IMR-90 (cell line): ENCODE measurements at regions not wholly inside any gene's neighbourhood (a gene's known extent, or its start where the extent isn't known, plus 50 kb on each side); places are given as distances from the start of the nearest gene placed in this dataset.

Experiments
- ATAC-seq: fragments of 200-7000 bp; cut with Tn5 transposase; 2 replicates; pipeline ENCODE4 v1.9.1; 2020; ENCODE audit warnings: low read depth, mild to moderate bottlenecking, moderate library complexity
- BruUV-seq: library from RNA; stranded (reverse); fragments of 400-500 nt; replicated peaks from 2 replicates; lab custom pipeline; 2021; lab: Mats Ljungman, UMichigan
- CTCF ChIA-PET: fragments of 300-600 bp; formaldehyde crosslinking; extraction: SDS; loops from one replicate; lab custom pipeline; 2021; ENCODE audit warnings: antibody characterized with exemption; lab: Yijun Ruan, JAX
- POLR2A ChIA-PET: fragments of 300-600 bp; sonication (Branson Sonifier 250); formaldehyde crosslinking; loops from one replicate; lab custom pipeline; 2022; ENCODE audit warnings: antibody characterized with exemption; ENCODE audit not compliant: unreplicated experiment; lab: Charles Lee
- DNase-seq: peaks from one replicate; pipeline ENCODE4 v3.0.0; 2013
- H2AFZ ChIP-seq: replicated peaks from 2 replicates; pipeline ENCODE3; 2013; ENCODE audit warnings: low read length, mild to moderate bottlenecking; ENCODE audit not compliant: poor library complexity
- H2AK5ac ChIP-seq: 2 replicates; pipeline ENCODE4 v1.6.1; 2013; ENCODE audit warnings: low read depth, low read length, inconsistent platforms
- H2AK9ac ChIP-seq: replicated peaks from 2 replicates; pipeline ENCODE3; 2013; ENCODE audit warnings: mild to moderate bottlenecking, low read depth, low read length, moderate library complexity; ENCODE audit not compliant: poor library complexity
- H2BK120ac ChIP-seq: 2 replicates; pipeline ENCODE4 v1.6.1; 2013; ENCODE audit warnings: low read depth, low read length, inconsistent platforms
- H2BK15ac ChIP-seq: 3 replicates; pipeline ENCODE4 v1.6.1; 2013; ENCODE audit warnings: low read depth, low read length, inconsistent platforms
- H2BK20ac ChIP-seq: 2 replicates; pipeline ENCODE4 v1.6.1; 2013; ENCODE audit warnings: low read depth, mild to moderate bottlenecking, inconsistent platforms, low read length, moderate library complexity
- H2BK5ac ChIP-seq: 2 replicates; pipeline ENCODE4 v1.6.1; 2013; ENCODE audit warnings: mild to moderate bottlenecking, low read depth, low read length, inconsistent platforms; ENCODE audit not compliant: poor library complexity, severe bottlenecking
- H3K14ac ChIP-seq: replicated peaks from 2 replicates; pipeline ENCODE4 v1.6.1; 2013; ENCODE audit warnings: low read depth, low read length, inconsistent platforms
- H3K18ac ChIP-seq: 2 replicates; pipeline ENCODE4 v1.6.1; 2013; ENCODE audit warnings: low read depth, low read length, control low read depth
- H3K23ac ChIP-seq: 2 replicates; pipeline ENCODE4 v1.6.1; 2013; ENCODE audit warnings: low read depth, low read length, inconsistent platforms
- H3K27ac ChIP-seq: 2 replicates; pipeline ENCODE4 v1.5.1; 2013; ENCODE audit warnings: mild to moderate bottlenecking, control low read depth, low read length; ENCODE audit not compliant: insufficient read depth
- H3K27me3 ChIP-seq: 2 replicates; pipeline ENCODE4 v1.6.1; 2013; ENCODE audit warnings: low read length; ENCODE audit not compliant: control insufficient read depth, insufficient read depth
- H3K36me3 ChIP-seq: 2 replicates; pipeline ENCODE4 v1.6.1; 2013; ENCODE audit warnings: low read length, mixed read lengths; ENCODE audit not compliant: control insufficient read depth, insufficient read depth
- H3K4ac ChIP-seq: 2 replicates; pipeline ENCODE4 v1.6.1; 2013; ENCODE audit warnings: low read depth, low read length, inconsistent platforms
- H3K4me1 ChIP-seq: 2 replicates; pipeline ENCODE4 v1.6.1; 2013; ENCODE audit warnings: low read length, mixed read lengths; ENCODE audit not compliant: control insufficient read depth, insufficient read depth
- H3K4me2 ChIP-seq: 2 replicates; pipeline ENCODE4 v1.6.1; 2013; ENCODE audit warnings: low read depth, mild to moderate bottlenecking, control low read depth, low read length, moderate library complexity
- H3K4me3 ChIP-seq: 2 replicates; pipeline ENCODE4 v1.5.1; 2013; ENCODE audit warnings: low read depth, mild to moderate bottlenecking, control low read depth, low read length, moderate library complexity; ENCODE audit not compliant: insufficient read depth
- H3K56ac ChIP-seq: 2 replicates; pipeline ENCODE4 v1.6.1; 2013; ENCODE audit warnings: low read length, inconsistent platforms; ENCODE audit not compliant: insufficient read depth; ENCODE audit errors: extremely low read depth
- H3K79me1 ChIP-seq, 2 experiments: 2 replicates each; pipeline ENCODE4 v1.6.1; 2013; ENCODE audit warnings: low read length in 2 of 2, inconsistent platforms in 1 of 2, low read depth in 1 of 2
- H3K9ac ChIP-seq: 2 replicates; pipeline ENCODE4 v1.6.1; 2013; ENCODE audit warnings: low read depth, low read length, control low read depth
- H3K9me1 ChIP-seq: 2 replicates; pipeline ENCODE4 v1.6.1; 2013; ENCODE audit warnings: low read length, inconsistent platforms; ENCODE audit not compliant: insufficient read depth
- H3K9me3 ChIP-seq: 2 replicates; pipeline ENCODE4 v1.6.1; 2013; ENCODE audit warnings: low read length; ENCODE audit not compliant: control insufficient read depth, insufficient read depth
- H4K20me1 ChIP-seq: 2 replicates; pipeline ENCODE4 v1.6.1; 2013; ENCODE audit warnings: low read length, inconsistent platforms; ENCODE audit not compliant: insufficient read depth
- H4K5ac ChIP-seq: 2 replicates; pipeline ENCODE4 v1.6.1; 2013; ENCODE audit warnings: mild to moderate bottlenecking, low read depth, low read length, control low read depth
- H4K8ac ChIP-seq, 2 experiments: 2 replicates each; pipeline ENCODE4 v1.6.1; 2013; ENCODE audit warnings: low read depth in 2 of 2, low read length in 2 of 2, control low read depth in 1 of 2, inconsistent platforms in 1 of 2
- H4K91ac ChIP-seq: 2 replicates; pipeline ENCODE4 v1.6.1; 2013; ENCODE audit warnings: low read depth, low read length, inconsistent platforms; ENCODE audit not compliant: insufficient read depth
- POLR2A ChIP-seq: IDR thresholded peaks from 2 replicates; pipeline ENCODE4 v1.6.1; 2012; ENCODE audit warnings: mild to moderate bottlenecking, low read depth, low read length
- RCOR1 ChIP-seq: IDR thresholded peaks from 2 replicates; pipeline ENCODE4 v1.6.1; 2012; ENCODE audit warnings: mild to moderate bottlenecking, low read length, improper control_type of control experiment; ENCODE audit not compliant: insufficient replicate concordance
- WGBS, 2 experiments: methylation state at CpG; one replicate each; pipeline versions ENCODE4 v1.1.5 to v1.1.7; 2013; ENCODE audit warnings: missing lambda C conversion rate in 2 of 2; ENCODE audit not compliant: insufficient read length in 1 of 2; ENCODE audit errors: extremely low coverage in 2 of 2; 5-methylcytosine and 5-hydroxymethylcytosine counted together
- dilution Hi-C: fragments of 300-500 bp; cut with HindIII; formaldehyde crosslinking; loops from one replicate; pipeline ENCODE4 v1.14.3; 2018; ENCODE audit warnings: low sequenced_read_pairs; ENCODE audit not compliant: unreplicated experiment
- in situ Hi-C: fragments of 300-500 bp; cut with MboI; formaldehyde crosslinking; loops from 3 replicates; pipeline ENCODE4 v1.14.3; 2019; ENCODE audit warnings: low sequenced_read_pairs, inconsistent platforms, mixed read lengths
- intact Hi-C: fragments of 100-400 bp; cut with micrococcal nuclease; formaldehyde crosslinking; loops from 2 replicates; pipeline ENCODE4 v1.10.0; 2022

- peak overlapping the region; percentile 22; the same call in 1 of the 2 replicates for H2BK20ac ChIP-seq
- no peaks in the 10 kb centered on the region for H3K36me3 ChIP-seq
- peak overlapping the region; percentile 74 for H3K18ac ChIP-seq
- peak overlapping the region; percentile 79 for H2BK15ac ChIP-seq
- H3K4me2 ChIP-seq = no peak overlapping the region
- POLR2A ChIA-PET = no interaction called here
- in situ Hi-C loops (no loop called here), dilution Hi-C loops (no loop called here), intact Hi-C loops (no loop called here)
- no peaks in the 10 kb centered on the region for H3K27me3 ChIP-seq
- peaks cover 25% of the 10 kb centered on the region for H3K4me1 ChIP-seq
- CTCF ChIA-PET = no interaction called here
- no peaks in the 10 kb centered on the region for H4K20me1 ChIP-seq
- peak overlapping the region; percentile 46; the same call in 1 of the 2 replicates for H4K5ac ChIP-seq
- H2AK5ac ChIP-seq = peak overlapping the region; percentile 63; the same call in 1 of the 2 replicates
- peak overlapping the region; percentile 76; the same call in 1 of the 2 replicates for H3K27ac ChIP-seq
- ATAC-seq = no peak
- 0 out of 2 replicates have a peak overlapping the region, but pooled peaks have one; percentile 12 for H3K14ac ChIP-seq
- no peak overlapping the region; the same call in 1 of the 2 replicates for H4K91ac ChIP-seq
- peaks cover 4% of the 10 kb centered on the region for H3K9me3 ChIP-seq
- no peak overlapping the region for H3K4ac ChIP-seq
- no peak overlapping the region for H2BK5ac ChIP-seq
- H3K56ac ChIP-seq = no peak overlapping the region
- H3K9ac ChIP-seq = no peak overlapping the region
- WGBS, 2 experiments = no CpG with 5 or more reads among the region's 3 CpGs
- H2BK120ac ChIP-seq = no peak overlapping the region
- H3K79me1 ChIP-seq = no peaks in the 10 kb centered on the region
- TF ChIP-seq RCOR1 (no peak), POLR2A (no peak)
- peak overlapping the region in 1 of 2 experiments; percentile 16; a peak in 1 of 4 replicates for H4K8ac ChIP-seq
- H3K4me3 ChIP-seq = no peak overlapping the region
- H3K23ac ChIP-seq = no peak overlapping the region
- H2AK9ac ChIP-seq = no peak overlapping the region
- no peak overlapping the region for H2AFZ ChIP-seq
- no peaks in the 10 kb centered on the region for H3K9me1 ChIP-seq
- peak; percentile 37 for DNase-seq
- BruUV-seq = no TSS peak
Observed at GRCh38 chr15:39468828-39469227, 112.1 kb upstream of the THBS1 start.
